Effector memory CD4-positive, alpha-beta T cell (primary cell): ENCODE measurements at regions not wholly inside any gene's neighbourhood (a gene's known extent, or its start where the extent isn't known, plus 50 kb on each side); places are given as distances from the start of the nearest gene placed in this dataset.

Source experiments
- DNase-seq, 3 donors: peaks; one replicate each; pipeline ENCODE4 v3.0.0-alpha.2; 2020
- H3K27ac ChIP-seq: 2 replicates; pipeline ENCODE4 v1.7.0; 2013; ENCODE audit warnings: mild to moderate bottlenecking, low read length, moderate library complexity; ENCODE audit not compliant: insufficient read depth, poor library complexity, severe bottlenecking
- H3K27me3 ChIP-seq: replicated peaks from 2 replicates; pipeline ENCODE4 v1.7.0; 2013; ENCODE audit warnings: mild to moderate bottlenecking, low read length; ENCODE audit not compliant: insufficient read depth, control insufficient read depth, poor library complexity, severe bottlenecking
- H3K36me3 ChIP-seq: 2 replicates; pipeline ENCODE4 v1.7.0; 2013; ENCODE audit warnings: mild to moderate bottlenecking, low read length, moderate library complexity; ENCODE audit not compliant: control insufficient read depth, insufficient read depth
- H3K4me1 ChIP-seq: 2 replicates; pipeline ENCODE4 v1.7.0; 2013; ENCODE audit warnings: low read length, mild to moderate bottlenecking; ENCODE audit not compliant: control insufficient read depth, insufficient read depth, poor library complexity, severe bottlenecking
- H3K4me3 ChIP-seq: 2 replicates; pipeline ENCODE4 v1.7.0; 2013; ENCODE audit warnings: low read length, low read depth, mild to moderate bottlenecking; ENCODE audit not compliant: insufficient read depth, poor library complexity, severe bottlenecking
- H3K9me3 ChIP-seq: 2 replicates; pipeline ENCODE4 v1.7.0; 2013; ENCODE audit warnings: mild to moderate bottlenecking, low read length, moderate library complexity; ENCODE audit not compliant: control insufficient read depth

DNA sequence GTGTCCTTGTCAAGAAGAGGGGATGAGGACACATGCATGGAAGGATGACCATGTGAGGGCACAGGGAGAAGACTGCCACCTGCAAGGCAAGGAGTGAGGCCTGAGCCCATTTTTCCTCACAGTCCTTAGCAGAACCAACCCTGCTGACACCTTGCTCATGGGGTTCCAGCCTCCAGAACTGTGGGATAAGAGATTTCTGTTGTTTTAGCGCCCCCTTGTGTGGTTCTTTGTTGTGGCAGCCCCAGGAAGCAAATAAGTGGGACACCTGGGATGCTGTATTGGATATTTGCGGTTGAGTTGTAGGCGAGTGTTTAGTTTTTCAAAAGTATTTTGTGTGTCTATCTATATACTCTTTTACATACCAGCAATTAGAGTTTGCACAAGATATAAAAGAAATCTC, 206.4 kb downstream of the NXNL2 start:
- no peak overlapping the region for H3K27ac ChIP-seq
- peaks cover 4% of the 10 kb centered on the region for H3K27me3 ChIP-seq
- DNase-seq: no peak
- no peaks in the 10 kb centered on the region for H3K9me3 ChIP-seq
- H3K4me3 ChIP-seq: no peak overlapping the region
- no peaks in the 10 kb centered on the region for H3K4me1 ChIP-seq
- H3K36me3 ChIP-seq: no peaks in the 10 kb centered on the region

DNA sequence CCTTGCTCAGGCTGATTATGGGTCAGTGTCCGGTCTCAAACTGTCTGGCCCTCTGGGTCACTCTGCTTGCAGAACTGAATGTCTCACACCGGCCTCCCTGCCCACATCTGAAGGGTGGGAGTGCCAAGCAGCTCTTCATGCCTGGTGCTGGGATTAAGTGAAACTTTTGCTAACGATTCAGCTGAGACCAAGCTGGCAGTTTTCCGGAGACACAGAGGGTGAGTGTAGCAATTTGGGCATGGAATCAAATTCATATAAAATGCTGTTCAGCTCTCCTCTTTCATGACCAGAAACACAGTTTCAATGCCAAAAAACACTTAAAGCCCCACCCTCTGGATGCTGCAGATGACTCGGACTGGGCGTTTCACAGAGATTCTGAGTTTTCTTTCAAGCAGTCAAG, 207.5 kb downstream of the NXNL2 start:
- H3K9me3 ChIP-seq: no peaks in the 10 kb centered on the region
- no peak overlapping the region for H3K27ac ChIP-seq
- H3K27me3 ChIP-seq: peaks cover 4% of the 10 kb centered on the region
- H3K4me1 ChIP-seq: no peaks in the 10 kb centered on the region
- DNase-seq: no peak
- no peaks in the 10 kb centered on the region for H3K36me3 ChIP-seq
- no peak overlapping the region for H3K4me3 ChIP-seq

DNA sequence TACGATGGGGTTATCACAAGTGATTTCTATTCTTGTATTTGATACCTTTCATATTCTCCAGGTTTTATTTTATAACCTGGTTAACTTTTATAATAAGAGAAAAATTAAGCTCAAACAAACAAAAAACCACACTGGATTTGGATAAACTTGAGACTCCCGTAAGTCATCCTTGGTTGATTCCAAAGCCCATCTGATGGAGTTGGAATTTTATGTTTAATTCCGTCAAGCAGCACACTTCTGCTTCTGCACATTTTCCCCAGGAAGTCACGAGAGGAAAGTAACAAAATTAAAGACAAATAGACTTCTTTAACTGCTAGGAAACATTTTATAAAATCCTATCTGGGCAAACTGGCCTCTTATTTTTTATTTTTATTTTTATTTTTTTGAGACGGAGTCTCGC, 207.9 kb downstream of the NXNL2 start:
- Histone ChIP-seq H3K27me3 (peaks cover 4% of the 10 kb centered on the region), H3K27ac (no peak overlapping the region), H3K4me3 (no peak overlapping the region), H3K9me3 (no peaks in the 10 kb centered on the region), H3K4me1 (no peaks in the 10 kb centered on the region), H3K36me3 (no peaks in the 10 kb centered on the region)
- DNase-seq: no peak

DNA sequence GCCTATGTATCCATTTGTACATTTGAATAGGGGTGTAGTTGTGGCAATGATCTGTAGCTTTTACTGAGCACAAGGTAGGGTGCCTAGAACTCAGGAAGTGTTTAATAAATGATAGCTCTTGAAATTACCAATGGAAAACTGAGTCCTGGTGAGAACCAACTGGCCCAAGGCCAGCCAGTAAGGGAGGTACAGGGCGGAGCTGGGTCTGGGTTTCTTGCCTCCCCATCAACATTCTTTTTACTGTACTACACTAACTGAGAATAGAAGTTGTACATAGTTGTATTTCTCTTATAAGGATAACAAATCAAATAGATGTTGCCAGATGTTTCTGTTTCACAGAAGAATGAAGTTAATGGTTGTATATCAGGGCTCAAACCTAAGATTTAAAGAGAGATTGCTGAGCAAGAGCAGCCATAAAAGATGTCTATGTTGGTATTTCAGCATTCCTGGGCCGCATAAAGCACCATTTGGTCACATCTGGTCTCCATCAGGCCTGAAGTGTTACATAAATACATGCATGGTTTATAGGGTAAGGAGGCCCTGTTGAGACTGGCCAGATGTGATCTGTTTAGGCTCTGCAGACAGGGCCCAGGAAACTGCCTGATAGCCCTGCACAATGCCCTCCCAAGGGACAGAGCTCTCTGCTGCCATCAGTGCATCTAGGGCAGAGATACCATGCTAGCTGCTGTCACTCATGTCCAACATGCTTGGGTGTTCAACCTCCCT, 210.5 kb downstream of the NXNL2 start:
- Histone ChIP-seq H3K36me3 (no peaks in the 10 kb centered on the region), H3K4me3 (no peak overlapping the region), H3K27ac (no peak overlapping the region), H3K4me1 (no peaks in the 10 kb centered on the region), H3K9me3 (no peaks in the 10 kb centered on the region), H3K27me3 (peaks cover 4% of the 10 kb centered on the region)
- no peak for DNase-seq

DNA sequence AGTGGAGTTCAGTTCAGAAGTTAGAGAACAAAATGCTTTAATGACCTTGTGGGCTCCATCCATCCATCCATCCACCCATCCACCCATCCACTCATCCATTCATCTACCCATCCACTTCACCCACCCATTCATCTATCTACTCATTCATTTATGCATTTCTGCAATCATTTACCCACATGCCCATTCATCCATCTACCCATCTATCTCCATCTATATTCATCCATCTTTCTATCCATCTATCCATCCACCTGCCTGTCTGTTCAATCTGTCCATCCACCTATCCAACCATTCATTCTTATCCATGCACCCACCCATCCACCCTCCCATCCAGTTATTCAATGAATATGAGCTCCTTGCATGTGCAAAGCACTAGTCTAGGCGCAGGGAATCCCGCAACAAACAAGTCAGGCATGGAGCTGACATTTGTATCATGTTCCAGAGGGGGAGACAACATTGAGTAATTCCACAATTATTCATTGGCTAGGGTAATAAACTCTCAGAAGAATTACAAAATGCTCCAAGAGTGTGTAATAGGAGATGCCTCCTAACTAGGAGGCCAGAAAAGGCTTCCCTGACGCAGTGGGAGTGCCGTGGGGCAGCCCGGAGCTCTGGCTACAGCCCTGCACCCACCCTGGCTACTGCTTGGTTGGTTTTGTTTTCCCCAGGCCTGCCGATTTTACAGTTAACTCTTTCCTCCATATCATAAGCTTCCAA, 211.2 kb downstream of the NXNL2 start:
- H3K4me3 ChIP-seq: no peak overlapping the region
- H3K4me1 ChIP-seq: no peaks in the 10 kb centered on the region
- no peak for DNase-seq
- H3K27me3 ChIP-seq: peaks cover 4% of the 10 kb centered on the region
- no peaks in the 10 kb centered on the region for H3K36me3 ChIP-seq
- H3K9me3 ChIP-seq: no peaks in the 10 kb centered on the region
- H3K27ac ChIP-seq: no peak overlapping the region

DNA sequence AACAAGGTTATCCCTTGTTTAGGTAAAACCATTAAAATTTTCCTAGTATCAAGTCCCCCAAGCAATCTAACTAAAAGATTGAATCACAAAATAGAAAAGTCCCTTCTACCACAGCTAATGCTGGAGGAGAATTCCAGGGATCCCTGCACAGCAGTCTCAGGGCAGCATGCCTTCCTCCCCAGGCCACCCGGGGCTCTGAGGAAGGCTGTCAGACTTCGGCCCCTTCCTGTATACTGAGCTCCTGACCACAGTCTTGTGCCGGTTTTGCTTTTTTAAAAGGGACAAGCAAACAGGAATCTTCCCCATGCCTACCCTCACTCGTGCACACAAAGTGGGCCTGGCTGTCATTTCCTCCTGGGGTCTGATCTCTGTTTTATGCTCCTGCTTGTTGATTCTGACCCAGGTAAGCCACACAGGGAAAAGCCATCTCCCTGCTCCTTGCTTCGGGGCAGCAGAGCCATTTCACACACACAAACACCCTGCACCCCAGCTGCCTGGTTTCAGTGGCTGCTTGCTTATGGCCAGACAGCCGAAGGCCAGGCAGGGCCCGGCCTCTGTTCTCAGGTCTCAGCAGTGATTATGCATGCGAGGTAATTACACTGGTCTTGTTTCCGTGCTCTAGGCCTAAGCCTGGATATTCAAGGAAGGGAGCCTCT, 211.9 kb downstream of the NXNL2 start:
- Histone ChIP-seq H3K4me3 (no peak overlapping the region), H3K9me3 (no peaks in the 10 kb centered on the region), H3K27ac (no peak overlapping the region), H3K4me1 (no peaks in the 10 kb centered on the region), H3K36me3 (no peaks in the 10 kb centered on the region), H3K27me3 (peaks cover 4% of the 10 kb centered on the region)
- DNase-seq: no peak

- Histone ChIP-seq H3K27ac (no peak overlapping the region), H3K27me3 (peaks cover 4% of the 10 kb centered on the region)
These were observed 212.8 kb downstream of the NXNL2 start for GRCh38 chr9:88747768-88748167.

DNA sequence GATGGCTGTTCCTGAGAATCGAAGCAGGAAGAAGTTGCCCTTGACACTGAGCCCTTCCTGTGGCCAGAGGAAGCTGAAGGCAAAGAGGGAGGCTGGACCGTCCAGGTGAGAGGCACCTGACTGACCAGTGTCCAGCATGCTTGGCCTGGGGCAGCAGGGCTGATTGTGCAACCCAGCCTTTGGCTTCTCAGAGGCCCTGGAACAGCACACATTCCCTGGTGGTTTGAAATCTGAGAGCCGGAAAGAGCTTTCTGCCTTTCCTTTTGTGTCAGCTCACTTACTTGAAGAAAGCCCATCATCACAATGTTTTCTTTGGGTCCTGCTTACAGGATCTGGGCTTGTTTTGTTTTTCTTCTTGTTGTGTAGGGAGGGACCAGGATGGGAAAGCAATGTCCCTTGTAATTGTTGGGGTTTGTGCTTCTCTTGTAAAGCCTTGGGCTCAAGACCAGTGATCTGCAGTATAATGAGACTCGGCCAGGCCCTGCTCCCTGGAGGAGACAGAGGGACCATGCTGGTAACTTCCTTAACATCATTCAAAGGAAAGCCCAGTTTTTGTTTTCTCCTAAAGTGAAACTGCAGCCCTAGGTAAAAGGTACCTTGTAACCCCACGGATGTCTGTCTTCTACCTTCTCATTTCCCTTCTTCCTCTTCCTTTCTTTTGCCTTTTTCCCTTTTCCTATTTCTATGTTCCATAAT, 213.7 kb downstream of the NXNL2 start:
- H3K27ac ChIP-seq: no peak overlapping the region
- no peaks in the 10 kb centered on the region for H3K4me1 ChIP-seq
- no peak overlapping the region for H3K4me3 ChIP-seq
- H3K27me3 ChIP-seq: peaks cover 4% of the 10 kb centered on the region
- no peaks in the 10 kb centered on the region for H3K9me3 ChIP-seq
- DNase-seq: no peak
- H3K36me3 ChIP-seq: no peaks in the 10 kb centered on the region

More at GRCh38 chr9:88747768-88748167, 212.8 kb downstream of the NXNL2 start:
- DNase-seq: no peak
- Histone ChIP-seq H3K36me3 (no peaks in the 10 kb centered on the region), H3K4me1 (no peaks in the 10 kb centered on the region), H3K9me3 (no peaks in the 10 kb centered on the region), H3K4me3 (no peak overlapping the region)

- Histone ChIP-seq H3K4me3 (no peak overlapping the region), H3K27me3 (peaks cover 2% of the 10 kb centered on the region), H3K27ac (no peak overlapping the region), H3K4me1 (no peaks in the 10 kb centered on the region), H3K9me3 (no peaks in the 10 kb centered on the region), H3K36me3 (no peaks in the 10 kb centered on the region)
- no peak for DNase-seq
These were observed 214.4 kb downstream of the NXNL2 start for GRCh38 chr9:88749420-88749819.
